ENCODE measurements at regions not wholly inside any gene's neighbourhood (a gene's known extent, or its start where the extent isn't known, plus 50 kb on each side); places are given as distances from the start of the nearest gene placed in this dataset.
"Not testable (repeated sequence)": the region's sequence is repeated elsewhere in the genome, so short reads cannot be mapped to it uniquely, and the experiment has no call there.

GRCh38 chrX:132302687-132303086 lies 83.4 kb upstream of the RAP2C start:
- not testable (repeated sequence) for DNase-seq

- no peak for DNase-seq
Measured at GRCh38 chrX:132294776-132295495, 75.7 kb upstream of the RAP2C start.

- DNase-seq, result no peak
Measured at GRCh38 chrX:132294192-132294591, 74.9 kb upstream of the RAP2C start.

GRCh38 chrX:132292793-132293192 lies 73.5 kb upstream of the RAP2C start:
- no peak for DNase-seq

- DNase-seq, result no peak
Measured at GRCh38 chrX:132277953-132278614, 58.8 kb upstream of the RAP2C start.

- no peak for DNase-seq
Measured at GRCh38 chrX:132272826-132273225, 53.6 kb upstream of the RAP2C start.

- DNase-seq, result peak; percentile 62
Measured at GRCh38 chrX:132271311-132271778, 52.1 kb upstream of the RAP2C start.

GRCh38 chrX:132270699-132271098 lies 51.5 kb upstream of the RAP2C start:
- DNase-seq, result peak; percentile 92

- DNase-seq, result no peak
Measured at GRCh38 chrX:132270021-132270420, 50.8 kb upstream of the RAP2C start.
